H1 (cell line): ENCODE measurements at regions not wholly inside any gene's neighbourhood (a gene's known extent, or its start where the extent isn't known, plus 50 kb on each side); places are given as distances from the start of the nearest gene placed in this dataset.

Experiments used
- CTCF ChIA-PET: fragments of 300-600 bp; sonication (Branson Sonifier 250); formaldehyde crosslinking; loops from one replicate; lab custom pipeline; 2021; ENCODE audit not compliant: partially characterized antibody; lab: Charles Lee
- POLR2A ChIA-PET: fragments of 300-600 bp; sonication (Branson Sonifier 250); formaldehyde crosslinking; loops from one replicate; lab custom pipeline; 2021; ENCODE audit warnings: inconsistent platforms; ENCODE audit not compliant: partially characterized antibody; lab: Charles Lee
- DNase-seq, 2 experiments: peaks; one replicate each; pipeline versions ENCODE4 v3.0.0 to v3.0.0-alpha.2; 2010 to 2022; ENCODE audit warnings: low spot score in 2 of 2, low read depth in 1 of 2, mixed read lengths in 1 of 2
- FAIRE-seq: peaks from 2 replicates; lab custom pipeline; 2011; peaks lifted over from hg19 to GRCh38; lab: Jason Lieb, UNC
- H2AFZ ChIP-seq: 2 replicates; pipeline ENCODE4 v1.8.1; 2012; ENCODE audit warnings: low read length, inconsistent platforms
- H2AK5ac ChIP-seq: 2 replicates; pipeline ENCODE4 v1.6.1; 2013; ENCODE audit warnings: low read depth, low read length
- H2BK120ac ChIP-seq: replicated peaks from 2 replicates; pipeline ENCODE3; 2013; ENCODE audit warnings: low read depth, low read length, inconsistent platforms
- H2BK12ac ChIP-seq: 2 replicates; pipeline ENCODE4 v1.6.1; 2013; ENCODE audit warnings: low read depth, low read length
- H2BK15ac ChIP-seq: 2 replicates; pipeline ENCODE4 v1.6.1; 2013; ENCODE audit warnings: low read length
- H2BK20ac ChIP-seq: 2 replicates; pipeline ENCODE4 v1.6.1; 2013; ENCODE audit warnings: low read length
- H2BK5ac ChIP-seq: 2 replicates; pipeline ENCODE4 v1.6.1; 2013; ENCODE audit warnings: low read depth, low read length
- H3K14ac ChIP-seq: 2 replicates; pipeline ENCODE4 v1.6.1; 2013; ENCODE audit warnings: inconsistent platforms; ENCODE audit not compliant: insufficient read length
- H3K18ac ChIP-seq: 2 replicates; pipeline ENCODE4 v1.6.1; 2013; ENCODE audit warnings: low read length; ENCODE audit errors: extremely low read depth
- H3K23ac ChIP-seq: 2 replicates; pipeline ENCODE4 v1.6.1; 2013; ENCODE audit warnings: inconsistent platforms; ENCODE audit not compliant: insufficient read length
- H3K23me2 ChIP-seq: 2 replicates; pipeline ENCODE4 v1.6.1; 2013; ENCODE audit warnings: low read depth, low read length
- H3K27ac ChIP-seq: 2 replicates; pipeline ENCODE4 v1.6.1; 2011; ENCODE audit warnings: low read depth, low read length, inconsistent platforms
- H3K27me3 ChIP-seq, 4 experiments: replicated peaks in 1 of 4; 1 replicate in 1 of 4; 2 replicates in 3 of 4; pipeline versions ENCODE4 v1.6.1 to v1.8.1; 2011 to 2013; ENCODE audit warnings: low read length in 3 of 4, mild to moderate bottlenecking in 3 of 4, inconsistent platforms in 2 of 4, mixed read lengths in 2 of 4, moderate library complexity in 1 of 4; ENCODE audit not compliant: control insufficient read depth in 3 of 4, insufficient read depth in 3 of 4; ENCODE audit errors: extremely low read depth in 1 of 4
- H3K36me3 ChIP-seq, 4 experiments: 2 replicates each; pipeline versions ENCODE4 v1.6.1 to v1.8.1; 2011 to 2013; ENCODE audit warnings: mild to moderate bottlenecking in 4 of 4, low read length in 3 of 4, moderate library complexity in 2 of 4, control low read depth in 1 of 4, inconsistent platforms in 1 of 4; ENCODE audit not compliant: insufficient read depth in 4 of 4, control insufficient read depth in 2 of 4
- H3K4ac ChIP-seq: replicated peaks from 2 replicates; pipeline ENCODE3; 2013; ENCODE audit warnings: low read length, low read depth, mixed read lengths, inconsistent platforms; ENCODE audit not compliant: insufficient read length
- H3K4me1 ChIP-seq, 4 experiments: replicated peaks in 1 of 4; 1 replicate in 1 of 4; 2 replicates in 3 of 4; pipeline versions ENCODE4 v1.6.1 to v1.8.1; 2011 to 2013; ENCODE audit warnings: low read length in 3 of 4, inconsistent platforms in 2 of 4, mixed read lengths in 1 of 4; ENCODE audit not compliant: insufficient read depth in 4 of 4, control insufficient read depth in 3 of 4
- H3K4me2 ChIP-seq, 2 experiments: 2 replicates each; pipeline versions ENCODE4 v1.6.1 to v1.8.1; 2011 to 2013; ENCODE audit warnings: low read depth in 2 of 2, low read length in 2 of 2, control low read depth in 1 of 2, inconsistent platforms in 1 of 2, mild to moderate bottlenecking in 1 of 2; ENCODE audit not compliant: insufficient read depth in 1 of 2
- H3K4me3 ChIP-seq, 4 experiments: fragments of 200-600, 300-600 bp in 1 of 4; sonication (generic), shearing (Covaris generic), sonication (Bioruptor Twin) in 1 of 4; 2 replicates each; pipeline versions ENCODE4 v1.5.1 to v1.8.1; 2011 to 2016; ENCODE audit warnings: low read length in 4 of 4, low read depth in 3 of 4, control low read depth in 2 of 4, inconsistent platforms in 2 of 4, mild to moderate bottlenecking in 2 of 4, mixed read lengths in 1 of 4, moderate library complexity in 1 of 4; ENCODE audit not compliant: insufficient read depth in 2 of 4; ENCODE audit errors: extremely low read depth in 1 of 4
- H3K56ac ChIP-seq: replicated peaks from 2 replicates; pipeline ENCODE3; 2013; ENCODE audit warnings: low read depth, mild to moderate bottlenecking, mixed read lengths, low read length, inconsistent platforms; ENCODE audit not compliant: insufficient read length
- H3K79me1 ChIP-seq: 2 replicates; pipeline ENCODE4 v1.6.1; 2013; ENCODE audit warnings: low read depth, low read length, control low read depth
- H3K79me2 ChIP-seq, 2 experiments: 2 replicates each; pipeline versions ENCODE4 v1.6.1 to v1.8.1; 2012 to 2013; ENCODE audit warnings: low read length in 2 of 2, mild to moderate bottlenecking in 2 of 2, inconsistent platforms in 1 of 2; ENCODE audit not compliant: insufficient read depth in 2 of 2, control insufficient read depth in 1 of 2
- H3K9ac ChIP-seq, 4 experiments: replicated peaks in 1 of 4; 1 replicate in 1 of 4; 2 replicates in 3 of 4; pipeline versions ENCODE4 v1.6.1 to v1.8.1; 2011 to 2013; ENCODE audit warnings: low read depth in 3 of 4, low read length in 3 of 4, control low read depth in 2 of 4, mild to moderate bottlenecking in 2 of 4, moderate library complexity in 2 of 4, inconsistent platforms in 1 of 4; ENCODE audit errors: extremely low read depth in 1 of 4
- H3K9me3 ChIP-seq, 2 experiments: 2 replicates each; pipeline versions ENCODE4 v1.6.1 to v1.8.1; 2012 to 2013; ENCODE audit warnings: mild to moderate bottlenecking in 2 of 2, moderate library complexity in 2 of 2, control low read depth in 1 of 2, inconsistent platforms in 1 of 2, low read depth in 1 of 2, low read length in 1 of 2, mixed read lengths in 1 of 2; ENCODE audit not compliant: insufficient read depth in 2 of 2
- H4K20me1 ChIP-seq, 2 experiments: replicated peaks in 1 of 2; 2 replicates each; pipeline versions ENCODE3 to v1.8.1; 2011 to 2013; ENCODE audit warnings: inconsistent platforms in 2 of 2, low read length in 2 of 2, mild to moderate bottlenecking in 1 of 2; ENCODE audit not compliant: insufficient read depth in 2 of 2, control insufficient read depth in 1 of 2
- H4K5ac ChIP-seq: 2 replicates; pipeline ENCODE4 v1.6.1; 2013; ENCODE audit warnings: low read length, low read depth, mixed read lengths, inconsistent platforms; ENCODE audit not compliant: insufficient read length
- H4K8ac ChIP-seq: 2 replicates; pipeline ENCODE4 v1.8.0; 2013; ENCODE audit warnings: mild to moderate bottlenecking, moderate library complexity, low read length, inconsistent platforms; ENCODE audit not compliant: insufficient read depth; ENCODE audit errors: extremely low read depth
- H4K91ac ChIP-seq: replicated peaks from 2 replicates; pipeline ENCODE3; 2013; ENCODE audit warnings: low read length, mixed read lengths, inconsistent platforms; ENCODE audit not compliant: insufficient read length
- CEBPB ChIP-seq: IDR thresholded peaks from 2 replicates; pipeline ENCODE4 v1.6.1; 2012; ENCODE audit warnings: low read depth, low read length
- EZH2 ChIP-seq: fragments of 200-600 bp; sonication (generic); IDR thresholded peaks from 2 replicates; pipeline ENCODE4 v1.7.1; 2012; ENCODE audit warnings: low read depth, mild to moderate bottlenecking, moderate library complexity, low read length, inconsistent platforms; ENCODE audit not compliant: severe bottlenecking
- KDM1A ChIP-seq: fragments of 200-600, 300-600 bp; sonication (generic); IDR thresholded peaks from 2 replicates; pipeline ENCODE4 v1.7.1; 2016; ENCODE audit warnings: mild to moderate bottlenecking, low read length, borderline replicate concordance
- NANOG ChIP-seq: IDR thresholded peaks from 2 replicates; pipeline ENCODE4 v1.6.1; 2011; ENCODE audit warnings: low read length, low read depth, mild to moderate bottlenecking, inconsistent platforms; ENCODE audit not compliant: insufficient read depth, poor library complexity, severe bottlenecking
- POU5F1 ChIP-seq: IDR thresholded peaks from 2 replicates; pipeline ENCODE4 v1.6.1; 2011; ENCODE audit warnings: low read depth, mild to moderate bottlenecking, low read length, moderate library complexity
- RAD21 ChIP-seq, 2 experiments: IDR thresholded peaks in 1 of 2; conservative IDR thresholded peaks in 1 of 2; 2 replicates each; pipeline ENCODE4 v1.6.1; 2011; ENCODE audit warnings: low read depth in 2 of 2, low read length in 2 of 2, improper control_type of control experiment in 1 of 2, inconsistent platforms in 1 of 2, mild to moderate bottlenecking in 1 of 2, moderate library complexity in 1 of 2
- RBBP5 ChIP-seq: IDR thresholded peaks from 2 replicates; pipeline ENCODE4 v1.7.1; 2012; ENCODE audit warnings: low read depth, mild to moderate bottlenecking, inconsistent platforms, low read length, moderate library complexity, borderline replicate concordance
- SP4 ChIP-seq: IDR thresholded peaks from 2 replicates; pipeline ENCODE4 v1.6.1; 2012; ENCODE audit warnings: low read length, inconsistent platforms
- WGBS, 2 experiments: shearing (Covaris generic) in 1 of 2; methylation state at CpG; one replicate each; pipeline versions ENCODE4 v1.1.6 to v1.1.7; 2013 to 2015; ENCODE audit warnings: low lambda C conversion rate in 2 of 2, mixed read lengths in 2 of 2, inconsistent platforms in 1 of 2, low coverage in 1 of 2, missing lambda C conversion rate in 1 of 2; ENCODE audit not compliant: insufficient replicate concordance in 2 of 2, insufficient coverage in 1 of 2, insufficient read length in 1 of 2; ENCODE audit errors: extremely low coverage in 1 of 2, missing lambda C conversion rate in 1 of 2; 5-methylcytosine and 5-hydroxymethylcytosine counted together
- TF ChIP-seq, protein P1 (sequence below), 3 experiments: IDR thresholded peaks; 1 replicate in 2 of 3; 2 replicates in 1 of 3; pipeline versions ENCODE4 v1.5.1 to v1.6.1; 2011; ENCODE audit warnings: low read length in 3 of 3, mild to moderate bottlenecking in 3 of 3, inconsistent platforms in 2 of 3, low read depth in 1 of 3, moderate library complexity in 1 of 3; ENCODE audit not compliant: insufficient read depth in 1 of 3; ENCODE audit errors: control extremely low read depth in 1 of 3
- TF ChIP-seq, protein P2 (sequence below): IDR thresholded peaks from 2 replicates; pipeline ENCODE4 v1.6.1; 2011; ENCODE audit warnings: low read length, improper control_type of control experiment

DNA sequence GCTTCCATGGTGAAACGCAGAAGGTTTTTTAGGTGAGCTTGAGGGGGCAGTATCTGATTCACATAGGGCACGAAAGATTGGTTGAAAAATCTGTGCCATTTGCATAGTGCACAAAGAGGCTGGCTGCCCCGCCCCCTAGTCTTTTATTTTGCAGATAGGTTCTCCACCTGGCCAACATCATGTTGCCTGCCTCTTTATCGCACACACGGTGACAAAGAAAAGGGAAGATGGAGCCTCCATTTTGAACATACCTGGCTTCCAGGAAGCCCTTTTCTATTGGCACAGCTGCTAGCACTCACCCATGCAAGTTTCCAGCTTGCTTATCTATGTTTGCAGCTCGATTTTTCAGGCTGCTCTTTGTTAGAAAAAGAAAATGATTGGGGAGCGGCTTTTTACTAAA is 316.2 kb upstream of the KLHL1 start:
- H3K9ac ChIP-seq, result no peak overlapping the region; a peak in 1 of 7 replicates
- POLR2A ChIA-PET, result interaction anchor here (2.0 kb wide), 1 partner anchor 8 kb away, joined by 14 read pairs; no protein-coding TSS in a partner anchor
- no peak overlapping the region for H3K4ac ChIP-seq
- no peak overlapping the region for H4K8ac ChIP-seq
- no peaks in the 10 kb centered on the region for H3K36me3 ChIP-seq
- FAIRE-seq, result no peak
- H2BK20ac ChIP-seq, result no peak overlapping the region
- no peak overlapping the region for H2BK5ac ChIP-seq
- DNase-seq, result peak; percentile 15 to 55
- H3K18ac ChIP-seq, result no peak overlapping the region
- WGBS, 2 experiments, result 87% methylated on average over 7 of the region's 7 CpGs; no CpG with 5 or more reads in 1 of the 2 experiments
- no peak overlapping the region for H3K27ac ChIP-seq
- no peaks in the 10 kb centered on the region for H3K23me2 ChIP-seq
- H2AK5ac ChIP-seq, result no peak overlapping the region
- H3K4me2 ChIP-seq, result peak overlapping the region in 1 of 2 experiments; percentile 26; a peak in 2 of 4 replicates
- peak overlapping the region; percentile 61 for H2AFZ ChIP-seq
- no peak overlapping the region for H3K14ac ChIP-seq
- H3K56ac ChIP-seq, result no peak overlapping the region
- CTCF ChIA-PET, result interaction anchor here (0.8 to 1.2 kb wide), 3 partner anchors 45 to 85 kb away, joined by 3 to 4 read pairs (median 3); no protein-coding TSS in a partner anchor
- peaks cover 0 to 4% (median 0%) of the 10 kb centered on the region in 4 experiments; a peak in 2 of 7 replicates for H3K4me1 ChIP-seq
- no peak overlapping the region for H3K23ac ChIP-seq
- no peaks in the 10 kb centered on the region for H3K79me2 ChIP-seq
- H3K4me3 ChIP-seq, result no peak overlapping the region
- no peak overlapping the region for H2BK15ac ChIP-seq
- no peaks in the 10 kb centered on the region for H3K27me3 ChIP-seq
- no peaks in the 10 kb centered on the region for H3K9me3 ChIP-seq
- peak overlapping the region; percentile 80 for H4K91ac ChIP-seq
- H4K20me1 ChIP-seq, result no peaks in the 10 kb centered on the region
- H4K5ac ChIP-seq, result no peak overlapping the region
- no peak overlapping the region for H2BK12ac ChIP-seq
- no peaks in the 10 kb centered on the region for H3K79me1 ChIP-seq
- H2BK120ac ChIP-seq, result no peak overlapping the region
- TF ChIP-seq, protein P1, sequence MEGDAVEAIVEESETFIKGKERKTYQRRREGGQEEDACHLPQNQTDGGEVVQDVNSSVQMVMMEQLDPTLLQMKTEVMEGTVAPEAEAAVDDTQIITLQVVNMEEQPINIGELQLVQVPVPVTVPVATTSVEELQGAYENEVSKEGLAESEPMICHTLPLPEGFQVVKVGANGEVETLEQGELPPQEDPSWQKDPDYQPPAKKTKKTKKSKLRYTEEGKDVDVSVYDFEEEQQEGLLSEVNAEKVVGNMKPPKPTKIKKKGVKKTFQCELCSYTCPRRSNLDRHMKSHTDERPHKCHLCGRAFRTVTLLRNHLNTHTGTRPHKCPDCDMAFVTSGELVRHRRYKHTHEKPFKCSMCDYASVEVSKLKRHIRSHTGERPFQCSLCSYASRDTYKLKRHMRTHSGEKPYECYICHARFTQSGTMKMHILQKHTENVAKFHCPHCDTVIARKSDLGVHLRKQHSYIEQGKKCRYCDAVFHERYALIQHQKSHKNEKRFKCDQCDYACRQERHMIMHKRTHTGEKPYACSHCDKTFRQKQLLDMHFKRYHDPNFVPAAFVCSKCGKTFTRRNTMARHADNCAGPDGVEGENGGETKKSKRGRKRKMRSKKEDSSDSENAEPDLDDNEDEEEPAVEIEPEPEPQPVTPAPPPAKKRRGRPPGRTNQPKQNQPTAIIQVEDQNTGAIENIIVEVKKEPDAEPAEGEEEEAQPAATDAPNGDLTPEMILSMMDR (IDR thresholded peaks at IDR 0.05; ENCODE audit: control extremely low read depth in 1 of 3, insufficient read depth in 1 of 3, low read depth in 1 of 3, low read length in 3 of 3), result no peak
- TF ChIP-seq NANOG (no peak), KDM1A (no peak), POU5F1 (no peak), RBBP5 (no peak), SP4 (no peak), EZH2 (no peak), RAD21 (IDR thresholded peaks at IDR 0.05 in 1 of 2, conservative IDR thresholded peaks at IDR 0.05 in 1 of 2; ENCODE audit: low read depth in 2 of 2, low read length in 2 of 2) (peak; percentile 3 to 10; a peak in 2 of 4 replicates), CEBPB (no peak)
- TF ChIP-seq, protein P2, sequence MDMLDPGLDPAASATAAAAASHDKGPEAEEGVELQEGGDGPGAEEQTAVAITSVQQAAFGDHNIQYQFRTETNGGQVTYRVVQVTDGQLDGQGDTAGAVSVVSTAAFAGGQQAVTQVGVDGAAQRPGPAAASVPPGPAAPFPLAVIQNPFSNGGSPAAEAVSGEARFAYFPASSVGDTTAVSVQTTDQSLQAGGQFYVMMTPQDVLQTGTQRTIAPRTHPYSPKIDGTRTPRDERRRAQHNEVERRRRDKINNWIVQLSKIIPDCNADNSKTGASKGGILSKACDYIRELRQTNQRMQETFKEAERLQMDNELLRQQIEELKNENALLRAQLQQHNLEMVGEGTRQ, result no peak
